Neural progenitor cell (in vitro differentiated cells): ENCODE measurements at regions not wholly inside any gene's neighbourhood (a gene's known extent, or its start where the extent isn't known, plus 50 kb on each side); places are given as distances from the start of the nearest gene placed in this dataset.

Experiments used
- DNase-seq: peaks from one replicate; pipeline ENCODE4 v3.0.0-alpha.2; 2016; ENCODE audit warnings: low spot score
- H2AFZ ChIP-seq: fragments of 200-600 bp; sonication (generic); replicated peaks from 2 replicates; pipeline ENCODE4 v1.6.1; 2016; ENCODE audit warnings: antibody characterized with exemption
- H3F3A ChIP-seq: fragments of 200-600 bp; sonication (generic); 2 replicates; pipeline ENCODE4 v1.6.1; 2016; ENCODE audit warnings: antibody characterized with exemption, low read depth
- H3K27ac ChIP-seq: fragments of 200-600 bp; sonication (generic); 2 replicates; pipeline ENCODE4 v1.5.1; 2016; ENCODE audit warnings: mild to moderate bottlenecking
- H3K27me3 ChIP-seq: fragments of 200-600 bp; sonication (generic); 2 replicates; pipeline ENCODE4 v1.6.1; 2016; ENCODE audit warnings: mild to moderate bottlenecking, moderate library complexity
- H3K36me3 ChIP-seq: fragments of 200-600 bp; sonication (generic); 2 replicates; pipeline ENCODE4 v1.5.1; 2016
- H3K4me1 ChIP-seq: fragments of 200-600 bp; sonication (generic); 2 replicates; pipeline ENCODE4 v1.6.1; 2016; ENCODE audit warnings: mixed run types
- H3K4me2 ChIP-seq: fragments of 200-600 bp; sonication (generic); 2 replicates; pipeline ENCODE4 v1.6.1; 2016
- H3K4me3 ChIP-seq: fragments of 200-600 bp; sonication (generic); 2 replicates; pipeline ENCODE4 v1.5.1; 2016
- H3K79me2 ChIP-seq: fragments of 200-600 bp; sonication (generic); 2 replicates; pipeline ENCODE4 v1.6.1; 2016; ENCODE audit warnings: low read depth
- H3K9ac ChIP-seq: fragments of 200-600 bp; sonication (generic); 2 replicates; pipeline ENCODE4 v1.6.1; 2016
- H3K9me3 ChIP-seq: fragments of 200-600 bp; sonication (generic); 2 replicates; pipeline ENCODE4 v1.5.1; 2016; ENCODE audit warnings: low read depth
- H4K20me1 ChIP-seq: fragments of 200-600 bp; sonication (generic); 2 replicates; pipeline ENCODE4 v1.6.1; 2016; ENCODE audit warnings: low read depth
- H3K27ac Mint-ChIP-seq: 3 replicates; pipeline ENCODE4 v1.8.0; 2021; ENCODE audit warnings: mixed read lengths
- H3K27me3 Mint-ChIP-seq: 2 replicates; pipeline ENCODE4 v1.8.0; 2022; ENCODE audit warnings: low read depth, mild to moderate bottlenecking, inconsistent platforms, moderate library complexity, mixed read lengths; ENCODE audit not compliant: insufficient read depth
- H3K36me3 Mint-ChIP-seq: 3 replicates; pipeline ENCODE4 v1.8.0; 2021; ENCODE audit warnings: mixed read lengths
- H3K4me1 Mint-ChIP-seq: 3 replicates; pipeline ENCODE4 v1.8.0; 2021; ENCODE audit warnings: mixed read lengths
- H3K4me3 Mint-ChIP-seq: 3 replicates; pipeline ENCODE4 v1.8.0; 2021; ENCODE audit warnings: mild to moderate bottlenecking, moderate library complexity, mixed read lengths
- H3K9me3 Mint-ChIP-seq: 3 replicates; pipeline ENCODE4 v1.8.0; 2020; ENCODE audit warnings: mixed read lengths
- CTCF ChIP-seq: fragments of 200-600 bp; sonication (generic); IDR thresholded peaks from 2 replicates; pipeline ENCODE4 v1.5.1; 2017; ENCODE audit warnings: antibody characterized with exemption, mild to moderate bottlenecking
- EZH2 ChIP-seq: fragments of 200-600 bp; sonication (generic); IDR thresholded peaks from 2 replicates; pipeline ENCODE4 v1.6.1; 2017; ENCODE audit warnings: antibody characterized with exemption, mild to moderate bottlenecking, moderate library complexity
- EZH2phosphoT487 ChIP-seq: fragments of 200-600 bp; sonication (generic); IDR thresholded peaks from 2 replicates; pipeline ENCODE4 v1.6.1; 2017; ENCODE audit warnings: antibody characterized with exemption

DNA sequence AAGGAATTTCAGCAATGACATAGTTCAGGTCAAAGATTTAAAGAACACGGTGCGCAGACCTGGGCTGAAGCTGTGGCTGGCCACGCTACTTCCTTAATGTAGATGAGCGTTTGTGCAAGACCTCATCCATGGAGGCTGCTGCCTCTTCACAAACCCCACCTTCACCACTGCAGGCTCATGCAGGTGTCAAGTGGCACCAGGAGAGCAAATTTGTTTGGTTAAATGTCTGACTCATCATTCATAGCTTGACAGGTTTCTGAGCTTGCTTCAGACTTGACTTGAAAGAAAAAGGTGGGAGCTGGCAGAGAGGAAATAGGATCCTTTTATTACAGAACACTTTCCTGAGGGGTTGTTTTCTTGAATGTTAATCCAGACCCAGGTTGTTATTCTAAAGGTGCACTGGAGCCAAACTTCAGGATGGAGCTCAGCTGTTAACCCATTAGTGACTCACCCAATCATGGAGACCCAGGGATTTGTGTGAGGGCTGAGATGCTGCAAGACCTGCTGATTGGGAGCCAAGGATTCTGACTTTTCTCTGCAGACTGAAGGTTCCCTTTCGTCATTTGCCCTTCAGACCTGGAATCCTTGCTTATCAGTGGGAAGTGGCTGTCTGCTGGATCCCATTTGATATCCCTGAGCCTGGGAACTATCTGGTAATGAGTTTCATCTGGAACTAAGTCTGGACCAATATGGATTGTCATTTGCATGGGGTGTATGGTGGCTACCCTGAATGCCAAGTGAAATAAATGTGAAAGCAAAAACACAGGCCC is 315.3 kb downstream of the PTTG2 start:
- Histone ChIP-seq H2AFZ (peak overlapping the region; percentile 20), H3K27me3 (no peaks in the 10 kb centered on the region), H3K79me2 (no peaks in the 10 kb centered on the region), H3F3A (peaks cover 13% of the 10 kb centered on the region), H4K20me1 (no peaks in the 10 kb centered on the region), H3K4me3 (no peak overlapping the region), H3K27ac (no peak overlapping the region), H3K4me1 (peaks cover 17% of the 10 kb centered on the region), H3K36me3 (no peaks in the 10 kb centered on the region), H3K9ac (no peak overlapping the region), H3K4me2 (no peak overlapping the region), H3K9me3 (no peaks in the 10 kb centered on the region)
- Mint-ChIP-seq H3K27ac (no peak overlapping the region), H3K27me3 (peaks cover 8% of the 10 kb centered on the region), H3K9me3 (peaks cover 12% of the 10 kb centered on the region), H3K4me3 (no peak overlapping the region), H3K4me1 (peaks cover 20% of the 10 kb centered on the region), H3K36me3 (no peaks in the 10 kb centered on the region)
- TF ChIP-seq CTCF (no peak), EZH2 (no peak), EZH2phosphoT487 (no peak)
- DNase-seq = no peak

GRCh38 chr4:38278255-38278654 is 318.1 kb downstream of the PTTG2 start:
- Histone ChIP-seq H3K4me1 (peaks cover 32% of the 10 kb centered on the region), H3K4me2 (no peak overlapping the region), H3K27ac (no peak overlapping the region), H3K36me3 (no peaks in the 10 kb centered on the region), H3K27me3 (no peaks in the 10 kb centered on the region), H3K9me3 (no peaks in the 10 kb centered on the region), H4K20me1 (no peaks in the 10 kb centered on the region), H3K79me2 (no peaks in the 10 kb centered on the region), H3K4me3 (no peak overlapping the region), H3F3A (peaks cover 23% of the 10 kb centered on the region), H2AFZ (no peak overlapping the region), H3K9ac (no peak overlapping the region)
- Mint-ChIP-seq H3K36me3 (no peaks in the 10 kb centered on the region), H3K27ac (no peak overlapping the region), H3K4me3 (peak overlapping the region; percentile 33), H3K9me3 (peaks cover 13% of the 10 kb centered on the region), H3K27me3 (peaks cover 5% of the 10 kb centered on the region), H3K4me1 (peaks cover 34% of the 10 kb centered on the region)
- no peak for DNase-seq
- TF ChIP-seq EZH2phosphoT487 = no peak
- TF ChIP-seq EZH2 = no peak
- no peak for TF ChIP-seq CTCF

- peaks cover 35% of the 10 kb centered on the region for H3K4me1 ChIP-seq
- no peak for DNase-seq
- no peaks in the 10 kb centered on the region for H4K20me1 ChIP-seq
- no peaks in the 10 kb centered on the region for H3K79me2 ChIP-seq
- H2AFZ ChIP-seq = no peak overlapping the region
- no peak overlapping the region for H3K9ac ChIP-seq
- peaks cover 13% of the 10 kb centered on the region for H3K9me3 Mint-ChIP-seq
- H3K4me3 Mint-ChIP-seq = no peak overlapping the region
- no peaks in the 10 kb centered on the region for H3K36me3 Mint-ChIP-seq
- no peak overlapping the region for H3K4me3 ChIP-seq
- H3K4me2 ChIP-seq = no peak overlapping the region
- H3K4me1 Mint-ChIP-seq = peaks cover 39% of the 10 kb centered on the region
- TF ChIP-seq EZH2 (no peak), CTCF (no peak), EZH2phosphoT487 (no peak)
- peaks cover 5% of the 10 kb centered on the region for H3K27me3 Mint-ChIP-seq
- H3K27ac ChIP-seq = no peak overlapping the region
- no peak overlapping the region for H3K27ac Mint-ChIP-seq
- H3K36me3 ChIP-seq = no peaks in the 10 kb centered on the region
- peaks cover 23% of the 10 kb centered on the region for H3F3A ChIP-seq
- H3K27me3 ChIP-seq = no peaks in the 10 kb centered on the region
- no peaks in the 10 kb centered on the region for H3K9me3 ChIP-seq
Measured at GRCh38 chr4:38279077-38279476, 318.9 kb downstream of the PTTG2 start.
